Endothelial cell of umbilical vein (primary cell): ENCODE measurements at regions not wholly inside any gene's neighbourhood (a gene's known extent, or its start where the extent isn't known, plus 50 kb on each side); places are given as distances from the start of the nearest gene placed in this dataset.

Source experiments
- BruUV-seq: library from RNA; stranded (reverse); fragments of 400-500 nt; replicated peaks from 2 replicates; lab custom pipeline; 2021; lab: Mats Ljungman, UMichigan
- CTCF ChIA-PET: fragments of 300-600, 350-600 bp; sonication (Branson Sonifier 250); formaldehyde crosslinking; loops from one replicate; lab custom pipeline; 2021; ENCODE audit warnings: antibody characterized with exemption, inconsistent platforms; lab: Charles Lee
- POLR2A ChIA-PET: fragments of 300-600, 350-600 bp; sonication (Branson Sonifier 250); formaldehyde crosslinking; loops from one replicate; lab custom pipeline; 2021; ENCODE audit warnings: antibody characterized with exemption, inconsistent platforms; lab: Charles Lee
- DNase-seq: peaks from one replicate; pipeline ENCODE4 v3.0.0-alpha.2; 2011; ENCODE audit warnings: low read depth, low spot score
- FAIRE-seq: peaks from 2 replicates; lab custom pipeline; 2011; peaks lifted over from hg19 to GRCh38; lab: Jason Lieb, UNC
- H2AFZ ChIP-seq: 2 replicates; pipeline ENCODE4 v1.6.0; 2012; ENCODE audit warnings: low read depth, low read length, control low read depth, inconsistent platforms
- H3K27ac ChIP-seq: 2 replicates; pipeline ENCODE4 v1.5.1; 2011; ENCODE audit warnings: low read depth, mild to moderate bottlenecking, control low read depth, low read length, moderate library complexity; ENCODE audit not compliant: insufficient read depth
- H3K27me3 ChIP-seq, 2 experiments: 2 replicates each; pipeline versions ENCODE4 v1.6.0 to v1.6.1; 2011; ENCODE audit warnings: low read length in 2 of 2, mixed read lengths in 1 of 2; ENCODE audit not compliant: control insufficient read depth in 2 of 2, insufficient read depth in 2 of 2
- H3K36me3 ChIP-seq, 2 experiments: 2 replicates in 1 of 2; 3 replicates in 1 of 2; pipeline ENCODE4 v1.5.1; 2011; ENCODE audit warnings: low read length in 2 of 2, mild to moderate bottlenecking in 1 of 2, moderate library complexity in 1 of 2; ENCODE audit not compliant: control insufficient read depth in 2 of 2, insufficient read depth in 2 of 2; ENCODE audit errors: extremely low read depth in 1 of 2
- H3K4me1 ChIP-seq: 3 replicates; pipeline ENCODE4 v1.5.1; 2011; ENCODE audit warnings: mild to moderate bottlenecking, low read length; ENCODE audit not compliant: control insufficient read depth, insufficient read depth; ENCODE audit errors: extremely low read depth
- H3K4me2 ChIP-seq: 2 replicates; pipeline ENCODE4 v1.6.1; 2011; ENCODE audit warnings: low read length, control low read depth, mixed read lengths; ENCODE audit not compliant: insufficient read depth
- H3K4me3 ChIP-seq, 3 experiments: fragments of 200-600 bp in 1 of 3; sonication (generic), shearing (Covaris generic) in 1 of 3; replicated peaks in 1 of 3; 2 replicates each; pipeline ENCODE4 v1.5.1; 2011 to 2016; ENCODE audit warnings: control low read depth in 3 of 3, low read length in 3 of 3, mild to moderate bottlenecking in 2 of 3, inconsistent platforms in 1 of 3, low read depth in 1 of 3, moderate library complexity in 1 of 3; ENCODE audit not compliant: insufficient read depth in 1 of 3
- H3K79me2 ChIP-seq: 2 replicates; pipeline ENCODE4 v1.6.0; 2012; ENCODE audit warnings: low read length, inconsistent platforms; ENCODE audit not compliant: control insufficient read depth, insufficient read depth
- H3K9ac ChIP-seq: replicated peaks from 2 replicates; pipeline ENCODE3; 2011; ENCODE audit warnings: low read length, control low read depth; ENCODE audit not compliant: insufficient read depth; ENCODE audit errors: extremely low read depth
- H3K9me1 ChIP-seq: replicated peaks from 3 replicates; pipeline ENCODE4 v1.6.0; 2011; ENCODE audit warnings: mild to moderate bottlenecking, low read length; ENCODE audit not compliant: control insufficient read depth, insufficient read depth; ENCODE audit errors: extremely low read depth
- H3K9me3 ChIP-seq: replicated peaks from 2 replicates; pipeline ENCODE4 v1.5.1; 2012; ENCODE audit warnings: low read length, inconsistent platforms; ENCODE audit not compliant: control insufficient read depth, insufficient read depth
- H4K20me1 ChIP-seq: replicated peaks from 2 replicates; pipeline ENCODE3; 2011; ENCODE audit warnings: mild to moderate bottlenecking, low read length; ENCODE audit not compliant: control insufficient read depth, insufficient read depth; ENCODE audit errors: extremely low read depth
- CTCF ChIP-seq, 2 donors: IDR thresholded peaks; 1 replicate in 1 of 2; 2 replicates in 1 of 2; pipeline ENCODE4 v1.5.1; 2011; ENCODE audit warnings: low read length in 2 of 2, mild to moderate bottlenecking in 2 of 2, moderate library complexity in 2 of 2, control low read depth in 1 of 2, inconsistent platforms in 1 of 2, low read depth in 1 of 2; ENCODE audit not compliant: insufficient read depth in 1 of 2; ENCODE audit errors: extremely low read depth in 1 of 2
- EZH2 ChIP-seq: IDR thresholded peaks from 2 replicates; pipeline ENCODE4 v1.6.1; 2012; ENCODE audit warnings: borderline replicate concordance, low read depth, mild to moderate bottlenecking, moderate library complexity, low read length, inconsistent platforms; ENCODE audit not compliant: severe bottlenecking
- FOS ChIP-seq: IDR thresholded peaks from 2 replicates; pipeline ENCODE4 v1.6.1; 2011; ENCODE audit warnings: mild to moderate bottlenecking, low read length, moderate library complexity, borderline replicate concordance; ENCODE audit not compliant: insufficient read depth
- GATA2 ChIP-seq: IDR thresholded peaks from 2 replicates; pipeline ENCODE4 v1.7.0; 2011; ENCODE audit warnings: low read depth, mild to moderate bottlenecking, moderate library complexity, mixed read lengths, low read length; ENCODE audit not compliant: insufficient read length, insufficient read depth
- JUN ChIP-seq: IDR thresholded peaks from 2 replicates; pipeline ENCODE4 v1.6.1; 2011; ENCODE audit warnings: borderline replicate concordance, low read depth; ENCODE audit not compliant: insufficient read length, insufficient read depth
- MAX ChIP-seq: IDR thresholded peaks from 2 replicates; pipeline ENCODE4 v1.6.1; 2011; ENCODE audit not compliant: insufficient read depth, insufficient read length
- MYC ChIP-seq: IDR thresholded peaks from one replicate; pipeline ENCODE4 v1.6.1; 2011; ENCODE audit warnings: mild to moderate bottlenecking, low read depth, low read length
- POLR2A ChIP-seq: IDR thresholded peaks from 2 replicates; pipeline ENCODE4 v1.6.1; 2012; ENCODE audit warnings: low read depth, mild to moderate bottlenecking, control low read depth, low read length
- POLR2AphosphoS5 ChIP-seq: IDR thresholded peaks from 2 replicates; pipeline ENCODE4 v1.6.1; 2012; ENCODE audit warnings: low read depth, mild to moderate bottlenecking, control low read depth, low read length, moderate library complexity; ENCODE audit not compliant: insufficient read depth
- dilution Hi-C: fragments of 300-500 bp; cut with MboI; formaldehyde crosslinking; loops from one replicate; pipeline ENCODE4 v1.15.0; 2019; ENCODE audit warnings: low sequenced_read_pairs; ENCODE audit not compliant: extremely low pct_ligation_motif_present
- intact Hi-C: fragments of 100-400 bp; cut with micrococcal nuclease; formaldehyde crosslinking; loops from one replicate; pipeline ENCODE4 v1.10.0; 2022

- H3K4me3 ChIP-seq, result no peak overlapping the region
- no peaks in the 10 kb centered on the region for H3K27me3 ChIP-seq
- H3K9ac ChIP-seq, result no peak overlapping the region
- no peak for TF ChIP-seq POLR2AphosphoS5
- no peak for TF ChIP-seq CTCF (IDR thresholded peaks at IDR 0.05; ENCODE audit: extremely low read depth in 1 of 2, insufficient read depth in 1 of 2, low read depth in 1 of 2, low read length in 2 of 2)
- TF ChIP-seq POLR2A, result no peak
- no peak for TF ChIP-seq FOS
- TF ChIP-seq MAX, result no peak
- TF ChIP-seq MYC, result no peak
- TF ChIP-seq EZH2, result no peak
- TF ChIP-seq GATA2, result no peak
- no peak for TF ChIP-seq JUN
- H2AFZ ChIP-seq, result no peak overlapping the region
- dilution Hi-C loops (no loop called here), intact Hi-C loops (no loop called here)
- BruUV-seq, result no TSS peak
- H3K79me2 ChIP-seq, result no peaks in the 10 kb centered on the region
- no peaks in the 10 kb centered on the region for H4K20me1 ChIP-seq
- no peak overlapping the region for H3K4me2 ChIP-seq
- ChIA-PET CTCF (no interaction called here), POLR2A (no interaction called here)
- H3K36me3 ChIP-seq, result no peaks in the 10 kb centered on the region
- DNase-seq, result no peak
- H3K4me1 ChIP-seq, result no peaks in the 10 kb centered on the region
- H3K9me3 ChIP-seq, result no peaks in the 10 kb centered on the region
- no peak overlapping the region for H3K27ac ChIP-seq
- no peaks in the 10 kb centered on the region for H3K9me1 ChIP-seq
- FAIRE-seq, result no peak
Observed at GRCh38 chr3:59429198-59429597, 379.4 kb upstream of the CFAP20DC start.
